H9 (cell line): ENCODE measurements at regions not wholly inside any gene's neighbourhood (a gene's known extent, or its start where the extent isn't known, plus 50 kb on each side); places are given as distances from the start of the nearest gene placed in this dataset.

Experiments
- DNase-seq: peaks from one replicate; pipeline ENCODE4 v3.0.0-alpha.2; 2017
- H2AFZ ChIP-seq: one replicate; pipeline ENCODE4 v1.6.1; 2013; ENCODE audit warnings: mild to moderate bottlenecking, low read length, control low read depth, moderate library complexity
- H2AK5ac ChIP-seq: 2 replicates; pipeline ENCODE4 v1.6.1; 2013; ENCODE audit warnings: low read length, control low read depth, mixed read lengths; ENCODE audit not compliant: insufficient read length
- H2BK120ac ChIP-seq: one replicate; pipeline ENCODE4 v1.6.1; 2013; ENCODE audit warnings: low read depth, mild to moderate bottlenecking, low read length, control low read depth, inconsistent platforms; ENCODE audit not compliant: poor library complexity, severe bottlenecking
- H2BK12ac ChIP-seq: 2 replicates; pipeline ENCODE4 v1.6.1; 2013; ENCODE audit warnings: low read length, control low read depth, mixed read lengths, low read depth; ENCODE audit not compliant: insufficient read length
- H2BK15ac ChIP-seq: 2 replicates; pipeline ENCODE4 v1.6.1; 2013; ENCODE audit warnings: low read depth, low read length, control low read depth
- H2BK20ac ChIP-seq: one replicate; pipeline ENCODE4 v1.6.1; 2013; ENCODE audit warnings: low read depth, mild to moderate bottlenecking, low read length, control low read depth, inconsistent platforms; ENCODE audit not compliant: poor library complexity, severe bottlenecking
- H2BK5ac ChIP-seq: 2 replicates; pipeline ENCODE4 v1.6.1; 2013; ENCODE audit warnings: low read length, control low read depth, mixed read lengths; ENCODE audit not compliant: insufficient read length
- H3K14ac ChIP-seq: 2 replicates; pipeline ENCODE4 v1.6.1; 2013; ENCODE audit warnings: low read length, control low read depth; ENCODE audit not compliant: insufficient read depth
- H3K18ac ChIP-seq: 2 replicates; pipeline ENCODE4 v1.6.1; 2013; ENCODE audit warnings: low read depth, mild to moderate bottlenecking, mixed read lengths, low read length, control low read depth; ENCODE audit not compliant: insufficient read length
- H3K23ac ChIP-seq: 2 replicates; pipeline ENCODE4 v1.6.1; 2013; ENCODE audit warnings: low read length, control low read depth, mixed read lengths, low read depth; ENCODE audit not compliant: insufficient read length
- H3K23me2 ChIP-seq: 2 replicates; pipeline ENCODE4 v1.6.1; 2013; ENCODE audit warnings: low read depth, mild to moderate bottlenecking, mixed read lengths, low read length, control low read depth; ENCODE audit not compliant: insufficient read length, poor library complexity, severe bottlenecking
- H3K27ac ChIP-seq: 2 replicates; pipeline ENCODE4 v1.5.1; 2013; ENCODE audit warnings: low read length, control low read depth, mixed read lengths, low read depth; ENCODE audit not compliant: insufficient read length
- H3K27me3 ChIP-seq: 2 replicates; pipeline ENCODE4 v1.6.1; 2013; ENCODE audit warnings: low read length, control low read depth, inconsistent platforms; ENCODE audit not compliant: insufficient read depth
- H3K4ac ChIP-seq: 2 replicates; pipeline ENCODE4 v1.6.1; 2013; ENCODE audit warnings: low read depth, mild to moderate bottlenecking, control low read depth, inconsistent platforms, low read length, moderate library complexity
- H3K4me1 ChIP-seq: 2 replicates; pipeline ENCODE4 v1.6.1; 2013; ENCODE audit warnings: low read length, control low read depth, inconsistent platforms; ENCODE audit not compliant: insufficient read depth
- H3K4me2 ChIP-seq: 2 replicates; pipeline ENCODE4 v1.6.1; 2013; ENCODE audit warnings: low read length, control low read depth, mixed read lengths; ENCODE audit not compliant: insufficient read length, insufficient read depth
- H3K56ac ChIP-seq: 2 replicates; pipeline ENCODE4 v1.6.1; 2013; ENCODE audit warnings: low read depth, mild to moderate bottlenecking, mixed read lengths, low read length, control low read depth; ENCODE audit not compliant: insufficient read length
- H3K79me1 ChIP-seq: 2 replicates; pipeline ENCODE4 v1.6.1; 2013; ENCODE audit warnings: low read depth, mild to moderate bottlenecking, moderate library complexity, low read length, control low read depth, inconsistent platforms; ENCODE audit not compliant: insufficient read depth, poor library complexity, severe bottlenecking
- H3K79me2 ChIP-seq: 2 replicates; pipeline ENCODE4 v1.6.1; 2013; ENCODE audit warnings: low read length, control low read depth, inconsistent platforms; ENCODE audit not compliant: insufficient read depth
- H3K9ac ChIP-seq: 2 replicates; pipeline ENCODE4 v1.6.1; 2013; ENCODE audit warnings: low read length, control low read depth, mixed read lengths; ENCODE audit not compliant: insufficient read length; ENCODE audit errors: extremely low read depth
- H3K9me3 ChIP-seq: one replicate; pipeline ENCODE4 v1.6.1; 2013; ENCODE audit warnings: low read depth, low read length, inconsistent platforms; ENCODE audit not compliant: control insufficient read depth
- H3T11ph ChIP-seq: one replicate; pipeline ENCODE4 v1.6.1; 2013; ENCODE audit warnings: mild to moderate bottlenecking, low read length, control low read depth, inconsistent platforms
- H4K20me1 ChIP-seq: one replicate; pipeline ENCODE4 v1.6.1; 2013; ENCODE audit not compliant: control insufficient read depth, insufficient read length, insufficient read depth
- H4K5ac ChIP-seq: 2 replicates; pipeline ENCODE4 v1.6.1; 2013; ENCODE audit warnings: low read depth, mild to moderate bottlenecking, mixed read lengths, low read length, control low read depth; ENCODE audit not compliant: insufficient read length
- H4K8ac ChIP-seq: replicated peaks from 2 replicates; pipeline ENCODE4 v1.6.1; 2013; ENCODE audit warnings: low read length, control low read depth, mixed read lengths, low read depth; ENCODE audit not compliant: insufficient read length
- H4K91ac ChIP-seq: 2 replicates; pipeline ENCODE4 v1.6.1; 2013; ENCODE audit warnings: low read depth, mild to moderate bottlenecking, moderate library complexity, mixed read lengths, low read length, control low read depth; ENCODE audit not compliant: insufficient read length
- H3K27ac Mint-ChIP-seq, 3 experiments: 2 replicates in 2 of 3; 3 replicates in 1 of 3; pipeline ENCODE4 v1.8.0; 2020 to 2021; ENCODE audit warnings: mixed read lengths in 3 of 3, mild to moderate bottlenecking in 1 of 3, moderate library complexity in 1 of 3
- H3K27me3 Mint-ChIP-seq: 2 replicates; pipeline ENCODE4 v1.8.0; 2021; ENCODE audit warnings: low read depth, mild to moderate bottlenecking, moderate library complexity, mixed read lengths
- H3K36me3 Mint-ChIP-seq, 3 experiments: 2 replicates in 2 of 3; 3 replicates in 1 of 3; pipeline ENCODE4 v1.8.0; 2020 to 2021; ENCODE audit warnings: low read depth in 3 of 3, mixed read lengths in 3 of 3; ENCODE audit not compliant: insufficient read depth in 1 of 3
- H3K4me1 Mint-ChIP-seq, 2 experiments: 2 replicates each; pipeline ENCODE4 v1.8.0; 2020; ENCODE audit warnings: mixed read lengths in 2 of 2
- H3K4me3 Mint-ChIP-seq, 2 experiments: 2 replicates in 1 of 2; 3 replicates in 1 of 2; pipeline ENCODE4 v1.8.0; 2020 to 2021; ENCODE audit warnings: mild to moderate bottlenecking in 2 of 2, mixed read lengths in 2 of 2, moderate library complexity in 1 of 2
- H3K9me3 Mint-ChIP-seq, 2 experiments: 2 replicates in 1 of 2; 3 replicates in 1 of 2; pipeline ENCODE4 v1.8.0; 2020; ENCODE audit warnings: mild to moderate bottlenecking in 2 of 2, mixed read lengths in 2 of 2, moderate library complexity in 1 of 2
- WGBS: extraction: QIAGEN DNeasy Blood & Tissue Kit; methylation state at CpG from one replicate; pipeline ENCODE4 v1.1.7; 2013; ENCODE audit warnings: missing lambda C conversion rate, low lambda C conversion rate, mixed read lengths; ENCODE audit not compliant: insufficient read length; ENCODE audit errors: extremely low coverage; 5-methylcytosine and 5-hydroxymethylcytosine counted together
- TF ChIP-seq, protein P1 (sequence below): fragments of 200-600 bp; sonication (generic); conservative IDR thresholded peaks from 3 replicates; pipeline ENCODE4 v1.8.0; 2021; ENCODE audit warnings: antibody characterized with exemption, mild to moderate bottlenecking

DNA sequence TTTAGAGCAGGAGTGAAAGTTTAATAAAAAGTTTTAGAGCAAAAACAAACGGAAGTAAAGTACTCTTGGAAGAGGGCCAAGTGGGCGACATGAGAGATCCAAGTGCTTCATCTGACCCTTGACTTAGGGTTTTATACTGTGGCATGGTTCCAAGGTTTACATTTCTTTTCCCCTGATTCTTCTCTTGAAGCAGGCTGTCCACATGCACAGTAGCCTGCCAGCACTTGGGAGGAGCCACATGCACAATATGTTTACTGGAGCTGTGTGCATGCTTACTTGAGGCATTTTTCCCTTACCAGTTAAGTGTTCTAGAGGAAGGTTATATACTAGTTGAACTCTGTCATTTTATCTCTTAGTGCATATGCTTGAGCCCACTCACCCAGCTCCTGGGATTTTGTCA is 295.6 kb downstream of the TBC1D4 start:
- Mint-ChIP-seq H3K36me3 (peaks cover 7 to 15% (median 12%) of the 10 kb centered on the region in 3 experiments; a peak in 6 of 7 replicates), H3K9me3 (peaks cover 10 to 17% of the 10 kb centered on the region in 2 experiments), H3K4me1 (no peaks in the 10 kb centered on the region), H3K4me3 (no peak overlapping the region), H3K27me3 (no peaks in the 10 kb centered on the region), H3K27ac (no peak overlapping the region)
- Histone ChIP-seq H3K27ac (no peak overlapping the region), H2AK5ac (no peak overlapping the region), H3K14ac (no peak overlapping the region), H3K23ac (no peak overlapping the region), H4K91ac (no peak overlapping the region), H4K20me1 (no peaks in the 10 kb centered on the region), H3K4me1 (no peaks in the 10 kb centered on the region), H3K4ac (no peak overlapping the region), H3K23me2 (no peaks in the 10 kb centered on the region), H4K8ac (no peak overlapping the region), H2BK5ac (no peak overlapping the region), H3K4me2 (no peak overlapping the region), H3K9me3 (peaks cover 6% of the 10 kb centered on the region), H2BK12ac (no peak overlapping the region), H2BK15ac (no peak overlapping the region), H4K5ac (no peak overlapping the region), H2AFZ (no peak overlapping the region), H3K9ac (no peak overlapping the region), H2BK120ac (no peak overlapping the region), H3K79me1 (no peaks in the 10 kb centered on the region), H3K79me2 (no peaks in the 10 kb centered on the region), H3K27me3 (no peaks in the 10 kb centered on the region), H3T11ph (no peak overlapping the region), H3K18ac (no peak overlapping the region), H2BK20ac (no peak overlapping the region), H3K56ac (no peak overlapping the region)
- TF ChIP-seq, protein P1, sequence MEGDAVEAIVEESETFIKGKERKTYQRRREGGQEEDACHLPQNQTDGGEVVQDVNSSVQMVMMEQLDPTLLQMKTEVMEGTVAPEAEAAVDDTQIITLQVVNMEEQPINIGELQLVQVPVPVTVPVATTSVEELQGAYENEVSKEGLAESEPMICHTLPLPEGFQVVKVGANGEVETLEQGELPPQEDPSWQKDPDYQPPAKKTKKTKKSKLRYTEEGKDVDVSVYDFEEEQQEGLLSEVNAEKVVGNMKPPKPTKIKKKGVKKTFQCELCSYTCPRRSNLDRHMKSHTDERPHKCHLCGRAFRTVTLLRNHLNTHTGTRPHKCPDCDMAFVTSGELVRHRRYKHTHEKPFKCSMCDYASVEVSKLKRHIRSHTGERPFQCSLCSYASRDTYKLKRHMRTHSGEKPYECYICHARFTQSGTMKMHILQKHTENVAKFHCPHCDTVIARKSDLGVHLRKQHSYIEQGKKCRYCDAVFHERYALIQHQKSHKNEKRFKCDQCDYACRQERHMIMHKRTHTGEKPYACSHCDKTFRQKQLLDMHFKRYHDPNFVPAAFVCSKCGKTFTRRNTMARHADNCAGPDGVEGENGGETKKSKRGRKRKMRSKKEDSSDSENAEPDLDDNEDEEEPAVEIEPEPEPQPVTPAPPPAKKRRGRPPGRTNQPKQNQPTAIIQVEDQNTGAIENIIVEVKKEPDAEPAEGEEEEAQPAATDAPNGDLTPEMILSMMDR: no peak
- DNase-seq: no peak
- no CpG with 5 or more reads among the region's 2 CpGs for WGBS
